HEK293 (cell line): ENCODE measurements at regions not wholly inside any gene's neighbourhood (a gene's known extent, or its start where the extent isn't known, plus 50 kb on each side); places are given as distances from the start of the nearest gene placed in this dataset.

Experiments
- SP7 ChIP-seq: fragments of 450-650 bp; formaldehyde crosslinking; IDR thresholded peaks from 2 replicates; pipeline ENCODE4 v1.5.1; 2016; ENCODE audit warnings: missing biosample characterization, missing genetic modification characterization
- YY1 ChIP-seq: fragments of 450-650 bp; formaldehyde crosslinking; IDR thresholded peaks from 2 replicates; pipeline ENCODE4 v1.5.1; 2018; ENCODE audit warnings: missing biosample characterization, missing genetic modification characterization
- ZBTB48 ChIP-seq: fragments of 450-650 bp; formaldehyde crosslinking; IDR thresholded peaks from 2 replicates; pipeline ENCODE4 v1.5.1; 2016; ENCODE audit warnings: missing biosample characterization, missing genetic modification characterization
- ZNF138 ChIP-seq: fragments of 450-650 bp; formaldehyde crosslinking; IDR thresholded peaks from 2 replicates; pipeline ENCODE4 v1.5.1; 2016; ENCODE audit warnings: missing biosample characterization, missing genetic modification characterization, borderline replicate concordance
- ZNF350 ChIP-seq: fragments of 450-650 bp; formaldehyde crosslinking; IDR thresholded peaks from 2 replicates; pipeline ENCODE4 v1.5.0; 2017; ENCODE audit warnings: missing biosample characterization, mild to moderate bottlenecking, missing genetic modification characterization
- TF ChIP-seq, protein P1 (sequence below): fragments of 450-650 bp; formaldehyde crosslinking; IDR thresholded peaks from 2 replicates; pipeline ENCODE4 v1.5.1; 2016; ENCODE audit warnings: missing biosample characterization, missing genetic modification characterization
- TF ChIP-seq, protein P2 (sequence below): fragments of 450-650 bp; formaldehyde crosslinking; IDR thresholded peaks from 2 replicates; pipeline ENCODE4 v1.5.1; 2016; ENCODE audit warnings: missing biosample characterization, missing genetic modification characterization

GRCh38 chr16:80230328-80231120 lies 310.3 kb upstream of the DYNLRB2 start:
- TF ChIP-seq ZNF350 (tag by site-specific recombination) (no peak), ZNF138 (no peak), YY1 (tag by site-specific recombination) (no peak), ZBTB48 (tag by site-specific recombination) (no peak), SP7 (tag by site-specific recombination) (no peak)
- TF ChIP-seq, protein P1, sequence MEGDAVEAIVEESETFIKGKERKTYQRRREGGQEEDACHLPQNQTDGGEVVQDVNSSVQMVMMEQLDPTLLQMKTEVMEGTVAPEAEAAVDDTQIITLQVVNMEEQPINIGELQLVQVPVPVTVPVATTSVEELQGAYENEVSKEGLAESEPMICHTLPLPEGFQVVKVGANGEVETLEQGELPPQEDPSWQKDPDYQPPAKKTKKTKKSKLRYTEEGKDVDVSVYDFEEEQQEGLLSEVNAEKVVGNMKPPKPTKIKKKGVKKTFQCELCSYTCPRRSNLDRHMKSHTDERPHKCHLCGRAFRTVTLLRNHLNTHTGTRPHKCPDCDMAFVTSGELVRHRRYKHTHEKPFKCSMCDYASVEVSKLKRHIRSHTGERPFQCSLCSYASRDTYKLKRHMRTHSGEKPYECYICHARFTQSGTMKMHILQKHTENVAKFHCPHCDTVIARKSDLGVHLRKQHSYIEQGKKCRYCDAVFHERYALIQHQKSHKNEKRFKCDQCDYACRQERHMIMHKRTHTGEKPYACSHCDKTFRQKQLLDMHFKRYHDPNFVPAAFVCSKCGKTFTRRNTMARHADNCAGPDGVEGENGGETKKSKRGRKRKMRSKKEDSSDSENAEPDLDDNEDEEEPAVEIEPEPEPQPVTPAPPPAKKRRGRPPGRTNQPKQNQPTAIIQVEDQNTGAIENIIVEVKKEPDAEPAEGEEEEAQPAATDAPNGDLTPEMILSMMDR (tag by site-specific recombination), result no peak
- TF ChIP-seq, protein P2, sequence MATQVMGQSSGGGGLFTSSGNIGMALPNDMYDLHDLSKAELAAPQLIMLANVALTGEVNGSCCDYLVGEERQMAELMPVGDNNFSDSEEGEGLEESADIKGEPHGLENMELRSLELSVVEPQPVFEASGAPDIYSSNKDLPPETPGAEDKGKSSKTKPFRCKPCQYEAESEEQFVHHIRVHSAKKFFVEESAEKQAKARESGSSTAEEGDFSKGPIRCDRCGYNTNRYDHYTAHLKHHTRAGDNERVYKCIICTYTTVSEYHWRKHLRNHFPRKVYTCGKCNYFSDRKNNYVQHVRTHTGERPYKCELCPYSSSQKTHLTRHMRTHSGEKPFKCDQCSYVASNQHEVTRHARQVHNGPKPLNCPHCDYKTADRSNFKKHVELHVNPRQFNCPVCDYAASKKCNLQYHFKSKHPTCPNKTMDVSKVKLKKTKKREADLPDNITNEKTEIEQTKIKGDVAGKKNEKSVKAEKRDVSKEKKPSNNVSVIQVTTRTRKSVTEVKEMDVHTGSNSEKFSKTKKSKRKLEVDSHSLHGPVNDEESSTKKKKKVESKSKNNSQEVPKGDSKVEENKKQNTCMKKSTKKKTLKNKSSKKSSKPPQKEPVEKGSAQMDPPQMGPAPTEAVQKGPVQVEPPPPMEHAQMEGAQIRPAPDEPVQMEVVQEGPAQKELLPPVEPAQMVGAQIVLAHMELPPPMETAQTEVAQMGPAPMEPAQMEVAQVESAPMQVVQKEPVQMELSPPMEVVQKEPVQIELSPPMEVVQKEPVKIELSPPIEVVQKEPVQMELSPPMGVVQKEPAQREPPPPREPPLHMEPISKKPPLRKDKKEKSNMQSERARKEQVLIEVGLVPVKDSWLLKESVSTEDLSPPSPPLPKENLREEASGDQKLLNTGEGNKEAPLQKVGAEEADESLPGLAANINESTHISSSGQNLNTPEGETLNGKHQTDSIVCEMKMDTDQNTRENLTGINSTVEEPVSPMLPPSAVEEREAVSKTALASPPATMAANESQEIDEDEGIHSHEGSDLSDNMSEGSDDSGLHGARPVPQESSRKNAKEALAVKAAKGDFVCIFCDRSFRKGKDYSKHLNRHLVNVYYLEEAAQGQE (tag by site-specific recombination), result no peak
